Stimulated activated CD4-positive, alpha-beta T cell treated with anti-CD3 and anti-CD28 coated beads, Interleukin-15, amount 100 ng/mL, for 24 hours (primary cell): ENCODE measurements at regions not wholly inside any gene's neighbourhood (a gene's known extent, or its start where the extent isn't known, plus 50 kb on each side); places are given as distances from the start of the nearest gene placed in this dataset.
"Not testable (repeated sequence)": the region's sequence is repeated elsewhere in the genome, so short reads cannot be mapped to it uniquely, and the experiment has no call there.

ENCODE experiments used
- DNase-seq: peaks from one replicate; pipeline ENCODE4 v3.0.0-alpha.2; 2020

DNA sequence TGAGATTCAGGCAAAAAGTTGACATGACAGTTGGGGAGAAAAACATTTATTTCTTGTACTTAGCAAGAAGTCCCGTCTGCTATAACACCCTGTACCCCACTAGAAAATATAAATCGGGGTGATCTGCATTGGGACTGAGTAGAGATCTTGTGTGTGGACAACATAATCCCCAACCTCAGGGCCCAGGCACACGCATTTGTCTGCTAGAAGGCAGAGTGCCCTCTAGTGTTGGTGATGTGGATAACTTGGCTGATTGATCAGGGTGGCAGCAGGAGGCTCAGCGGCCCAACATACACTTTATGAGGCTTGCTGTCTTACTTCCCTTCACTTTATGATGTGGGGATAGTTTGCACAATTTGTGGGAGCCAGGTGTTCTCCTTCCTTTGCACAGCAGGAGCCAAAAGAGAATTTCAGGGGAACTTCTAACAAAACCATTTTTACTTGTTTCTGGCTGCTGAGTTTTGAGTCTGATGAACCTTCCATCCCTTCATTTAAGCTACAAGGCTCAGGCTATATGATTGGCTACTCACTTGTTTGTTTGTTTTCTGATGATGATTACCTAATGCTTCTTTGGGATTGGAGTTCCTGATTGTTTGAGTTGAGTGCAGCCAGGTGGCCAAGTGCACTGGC lies 263.2 kb downstream of the DMAC1 start:
- peak; percentile 55 for DNase-seq

DNA sequence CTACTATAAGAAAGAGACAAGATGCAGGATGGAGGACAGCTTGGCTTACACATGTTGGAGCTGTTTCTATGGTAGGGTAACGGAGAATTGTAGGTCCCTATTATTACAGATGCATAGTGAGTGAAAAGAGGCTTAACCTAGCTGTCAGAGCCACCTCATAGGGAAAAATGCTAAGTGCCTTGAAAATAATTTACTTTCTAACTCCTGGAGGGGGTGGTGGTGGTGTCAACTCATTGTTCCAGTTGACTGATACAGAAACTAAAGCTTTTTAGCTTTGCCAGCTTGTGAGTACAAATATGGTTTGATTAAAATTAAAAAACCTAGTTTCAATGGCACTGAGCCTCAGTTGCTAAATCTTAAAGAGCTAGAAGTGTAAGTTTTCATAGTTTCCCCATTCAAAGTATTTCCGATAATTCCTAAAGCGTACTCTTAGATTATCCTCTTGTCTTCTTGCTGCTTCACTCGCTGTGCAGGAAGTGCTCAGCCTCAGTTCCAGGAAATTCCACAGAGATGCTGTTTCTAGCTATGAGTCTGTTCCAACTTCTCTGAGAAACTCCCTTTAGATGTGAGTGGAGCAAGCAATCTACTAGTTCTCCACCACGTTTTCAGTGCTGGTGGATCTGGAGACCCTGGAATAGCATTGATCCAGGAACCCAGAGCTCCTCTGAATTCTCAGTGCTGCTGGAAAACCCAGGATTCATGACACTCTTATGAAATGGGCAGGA lies 265.2 kb downstream of the DMAC1 start:
- DNase-seq = peak; percentile 5

DNA sequence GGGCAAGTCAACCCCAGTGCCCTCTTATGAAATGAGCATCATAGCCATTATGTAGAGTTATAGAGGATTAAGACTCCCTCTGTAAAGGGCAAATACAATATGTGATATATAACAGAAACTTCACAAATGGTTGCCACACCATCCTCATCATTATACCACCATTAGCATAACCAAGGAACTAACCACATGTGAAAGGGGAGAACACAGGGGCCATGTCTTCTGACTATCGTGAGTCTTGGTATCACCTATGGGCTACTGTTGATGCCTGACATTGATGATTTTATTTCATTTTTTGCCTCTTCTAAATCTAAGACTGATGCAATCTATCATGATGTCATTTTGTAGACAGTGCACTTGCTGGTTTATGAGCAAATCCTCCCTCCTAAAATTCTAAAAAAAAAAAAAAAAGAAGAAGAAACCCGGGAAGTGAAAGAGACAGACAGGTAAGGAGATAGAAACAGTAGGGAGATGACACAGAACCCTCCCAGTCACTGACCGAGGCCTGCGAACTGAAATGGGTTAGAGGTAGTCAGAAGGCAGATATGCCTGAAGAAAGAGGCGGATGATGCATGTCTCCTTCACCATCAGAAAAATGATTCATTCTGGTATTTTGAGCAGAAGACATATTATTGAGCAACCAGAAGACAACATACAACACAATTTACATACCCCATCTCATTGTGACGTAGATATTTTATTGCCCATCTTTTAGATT lies 266.0 kb downstream of the DMAC1 start:
- DNase-seq = peak; percentile 5

DNA sequence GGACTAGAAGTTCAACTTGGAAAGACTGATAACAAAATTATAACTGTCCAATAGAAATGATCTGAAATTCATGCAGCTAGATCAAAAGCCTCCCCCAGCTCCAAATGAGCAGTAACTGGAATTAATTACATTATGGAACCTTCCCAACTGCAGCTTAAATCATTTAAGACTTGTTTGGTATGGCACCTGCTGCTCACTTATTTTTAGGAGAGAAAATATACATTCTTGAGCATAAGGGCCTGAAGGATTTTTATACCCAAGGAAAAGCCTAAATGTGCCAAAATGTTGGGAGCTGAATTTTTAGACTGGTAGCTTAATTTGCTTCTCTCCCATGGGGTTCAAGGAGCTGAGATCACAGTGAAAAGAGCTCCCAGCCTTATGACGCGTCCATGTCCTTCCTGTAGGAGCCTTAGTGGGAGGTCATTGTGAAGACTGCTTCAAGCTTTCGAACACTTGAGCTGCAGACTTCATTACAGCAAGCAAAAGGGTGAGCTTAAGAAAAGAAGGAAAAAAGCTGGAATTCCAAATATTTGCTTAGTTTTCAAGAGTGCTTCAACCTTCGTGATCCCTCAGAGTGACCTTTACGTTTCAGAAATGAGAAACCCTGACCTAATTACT lies 276.0 kb downstream of the DMAC1 start:
- DNase-seq = no peak

DNA sequence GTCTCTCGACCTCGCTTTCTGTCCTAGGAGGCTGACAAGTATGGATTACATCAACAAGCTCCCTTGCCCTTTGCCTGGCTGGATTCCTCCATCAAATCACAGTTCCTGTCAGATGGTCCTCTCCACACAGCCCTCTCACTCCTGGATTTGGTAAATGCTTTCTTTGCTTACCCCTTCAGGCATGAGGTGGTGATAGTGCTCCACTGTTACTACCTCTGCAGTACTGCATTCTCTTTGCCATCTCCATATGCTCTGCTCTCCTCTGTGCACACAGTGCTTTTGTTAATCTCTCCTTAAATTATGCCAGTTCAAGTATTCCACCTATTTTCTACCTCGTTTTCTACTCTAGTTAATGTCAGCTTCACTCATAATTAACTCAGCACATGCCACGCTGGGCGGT lies 279.2 kb downstream of the DMAC1 start:
- no peak for DNase-seq

DNA sequence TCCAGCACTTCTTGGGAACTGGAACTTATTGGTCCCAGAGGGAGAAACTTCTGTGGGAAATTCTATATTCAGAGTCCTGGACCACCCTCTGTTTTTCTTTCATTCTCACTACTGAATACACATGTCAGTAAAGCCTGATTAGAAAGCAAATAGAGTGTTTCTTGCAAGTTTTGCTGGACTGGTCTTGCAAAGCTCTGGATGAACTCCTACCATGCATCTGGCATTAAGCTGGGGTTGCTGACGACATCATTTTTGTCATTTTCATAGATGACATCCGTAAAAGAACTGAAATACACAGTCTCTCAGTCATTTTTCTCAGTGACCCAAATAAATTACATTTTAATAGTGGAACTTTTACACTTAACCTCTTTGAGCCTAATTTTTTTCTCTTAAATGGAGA lies 283.2 kb downstream of the DMAC1 start:
- no peak for DNase-seq

DNA sequence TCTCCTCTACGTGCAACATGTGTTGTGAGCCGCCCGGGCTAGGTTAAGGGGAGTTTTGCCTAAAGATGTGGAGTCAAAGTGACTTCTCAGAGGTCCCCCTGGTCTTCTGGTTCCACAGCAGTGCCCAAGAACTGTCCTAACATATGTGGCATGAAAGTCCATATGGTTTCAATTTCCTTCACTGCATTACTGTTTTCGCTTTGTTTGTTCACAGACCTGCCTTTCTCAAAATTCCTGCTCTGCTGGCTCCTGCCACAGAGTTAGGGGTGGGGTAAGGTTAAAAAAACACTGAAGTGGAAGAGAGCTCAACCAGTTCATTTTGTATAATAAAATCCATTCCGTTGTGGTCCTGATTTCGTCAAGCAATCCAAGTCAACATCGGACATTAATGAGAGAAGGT lies 289.4 kb downstream of the DMAC1 start:
- no peak for DNase-seq

DNA sequence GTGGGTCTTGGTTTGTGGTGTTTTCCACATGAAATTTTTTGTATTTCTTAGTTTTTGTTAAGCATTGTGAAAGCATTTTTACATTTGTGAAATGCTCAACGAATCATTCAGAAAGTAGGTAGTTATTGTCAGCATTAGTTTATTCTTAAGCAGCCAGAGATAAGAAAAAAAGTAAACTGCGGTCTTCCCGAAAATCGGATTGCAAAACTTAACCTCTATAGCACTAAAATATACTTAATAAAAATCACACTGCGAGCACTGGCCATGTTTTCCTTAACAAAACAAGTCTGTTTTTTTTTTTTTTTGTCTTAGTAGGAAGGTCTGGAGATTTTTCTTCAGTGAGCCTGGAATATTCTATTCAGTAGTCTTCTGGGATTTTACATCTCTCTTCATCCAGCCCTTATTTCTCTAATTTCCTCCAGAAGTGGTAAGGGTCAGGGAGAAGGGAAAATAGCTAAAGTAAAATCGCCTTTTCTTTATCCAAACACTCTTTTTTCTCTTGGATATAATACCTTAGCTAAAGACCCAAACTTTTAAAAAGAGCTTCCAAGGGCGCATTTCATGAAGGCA lies 289.9 kb downstream of the DMAC1 start:
- DNase-seq = no peak

DNA sequence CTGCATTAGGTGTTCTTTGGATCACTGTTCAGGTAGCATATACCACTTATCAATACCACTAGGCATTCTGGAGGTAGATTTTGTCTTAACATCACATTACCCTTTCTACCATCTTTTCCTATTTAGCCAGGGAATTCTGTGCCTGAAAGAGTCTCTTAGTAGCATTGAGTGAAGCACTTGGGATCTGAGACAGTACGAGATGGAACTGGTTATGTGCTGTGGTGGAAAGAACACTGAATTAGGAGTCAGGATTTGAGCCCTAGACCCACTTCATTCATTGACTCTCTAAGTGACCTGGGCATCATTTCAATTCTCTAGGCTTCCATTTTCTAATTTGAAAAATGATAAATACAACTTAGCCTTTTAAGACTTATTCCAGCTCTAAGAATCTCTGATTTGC lies 291.1 kb downstream of the DMAC1 start:
- no peak for DNase-seq

DNA sequence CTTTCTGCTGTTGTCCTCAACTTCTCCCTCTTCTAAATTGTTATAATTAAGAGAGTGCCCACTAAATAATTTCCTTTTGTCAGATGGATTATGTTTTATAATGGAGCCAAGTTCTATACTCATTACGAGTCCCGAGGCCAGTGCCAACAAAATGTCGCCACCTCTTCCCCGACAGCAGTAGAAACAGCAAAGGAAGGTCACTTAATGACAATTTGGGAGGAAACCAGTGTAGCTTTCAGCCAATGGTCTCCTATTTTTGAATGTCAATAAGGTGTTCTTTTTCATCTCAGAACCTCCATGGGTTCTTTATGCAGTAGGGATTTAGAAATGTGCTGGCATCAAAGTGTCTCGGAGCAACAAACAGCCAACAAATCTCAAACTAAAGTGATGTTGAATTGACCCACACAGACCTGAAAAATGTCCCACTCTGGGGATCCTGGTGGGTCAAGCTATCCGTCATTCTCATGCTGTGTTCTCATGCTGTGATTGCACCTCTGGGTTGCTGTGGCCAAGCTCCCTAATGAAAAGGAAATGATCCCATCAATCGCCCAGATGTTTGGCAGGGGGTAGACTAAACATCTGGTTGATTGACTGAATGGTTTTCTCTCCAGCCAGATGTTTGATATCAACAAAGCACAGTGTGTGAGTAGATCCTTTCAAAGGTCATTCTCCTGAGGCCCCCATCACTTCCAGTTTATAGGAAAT lies 291.9 kb downstream of the DMAC1 start:
- no peak for DNase-seq

DNA sequence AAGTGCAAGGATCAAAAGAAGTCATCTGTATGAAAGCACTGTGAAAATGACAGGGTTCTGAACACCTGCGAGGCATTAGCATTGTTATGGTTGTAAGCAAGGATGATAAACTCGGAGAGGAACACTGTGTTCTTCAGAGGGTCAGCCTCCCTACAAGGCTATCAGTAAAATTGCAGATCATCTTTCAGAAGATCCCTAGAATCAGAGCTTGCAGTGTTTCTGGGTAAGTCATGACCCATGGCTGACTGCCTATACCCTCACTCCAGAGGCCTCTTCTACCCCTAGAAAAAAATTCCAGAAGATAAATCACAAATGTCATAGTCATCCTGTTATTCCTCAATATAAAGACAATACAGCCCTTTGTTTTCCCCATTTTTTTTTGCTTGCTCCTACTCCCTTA lies 292.6 kb downstream of the DMAC1 start:
- no peak for DNase-seq

DNA sequence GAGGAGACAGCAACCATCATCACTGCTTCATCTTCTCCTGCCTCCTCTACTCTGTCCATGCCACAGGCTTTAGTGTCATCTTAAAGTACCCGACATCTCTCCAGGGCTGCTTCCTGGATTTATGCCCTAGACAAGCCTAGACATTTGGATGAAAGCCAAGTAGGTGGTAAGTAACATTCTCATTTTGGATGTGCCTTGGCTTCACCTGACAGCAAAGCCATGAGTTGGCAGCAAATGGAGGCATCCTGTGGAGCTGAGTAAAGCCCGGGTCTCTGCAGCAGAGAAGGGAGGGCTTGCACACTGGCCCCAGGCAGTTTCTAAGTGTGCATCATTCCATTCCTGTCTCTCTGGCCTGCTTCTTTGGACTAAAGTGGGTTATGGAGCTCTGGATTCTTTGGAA lies 299.1 kb downstream of the DMAC1 start:
- DNase-seq = no peak

DNA sequence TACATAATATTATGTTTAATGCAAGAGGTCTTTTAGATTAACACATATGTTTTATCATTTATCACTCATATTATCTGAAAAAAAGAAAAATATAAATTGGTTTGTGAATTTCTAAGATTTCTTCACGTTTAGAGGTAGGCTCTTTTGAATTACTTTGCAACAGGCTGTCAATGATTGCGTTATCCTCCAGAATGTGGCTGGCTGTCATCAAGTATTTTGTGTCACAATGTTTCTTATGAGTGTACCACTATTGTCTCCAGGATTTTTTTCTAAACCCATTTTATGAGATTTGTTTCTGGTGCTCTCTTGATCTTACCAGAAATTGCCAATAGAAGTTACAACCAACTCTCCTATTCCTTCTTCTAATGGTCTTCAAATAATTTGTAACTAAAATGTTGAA lies 307.9 kb downstream of the DMAC1 start:
- DNase-seq = no peak

DNA sequence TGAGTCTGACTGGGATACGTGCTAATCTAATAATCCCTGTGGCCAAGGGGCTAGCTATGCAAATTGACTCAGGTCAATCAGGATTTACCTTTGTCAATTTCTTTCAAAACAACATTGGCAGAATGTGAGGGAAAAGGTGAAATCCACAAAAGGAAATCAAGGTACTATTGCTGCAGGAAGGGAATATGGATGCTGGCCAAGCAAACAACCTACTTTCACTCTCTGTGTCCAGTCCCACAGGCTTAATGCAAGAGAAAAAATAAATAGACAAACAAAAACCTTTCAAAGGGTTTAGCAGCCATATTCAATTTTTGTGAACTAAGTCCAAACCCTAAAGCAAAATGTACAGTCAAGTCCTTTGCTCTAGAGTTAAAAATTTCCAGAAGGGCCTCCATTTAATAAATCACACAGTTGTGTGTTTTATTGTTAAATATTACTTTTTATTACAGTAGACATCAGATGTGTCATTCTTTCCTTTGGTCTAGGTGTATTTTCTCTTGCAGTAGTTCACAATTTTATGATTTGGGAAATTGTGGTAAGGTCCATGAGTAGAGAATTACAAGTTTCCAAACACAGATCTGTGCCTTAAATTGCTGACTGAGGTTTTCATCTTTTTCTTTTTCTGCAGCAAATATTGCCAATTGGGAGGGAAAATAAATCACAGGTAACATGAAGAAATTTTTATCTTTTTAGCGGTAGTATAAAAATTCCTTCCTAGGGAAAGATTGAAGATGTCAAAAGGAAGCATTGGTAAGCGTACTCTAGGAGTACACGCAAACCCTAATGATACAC lies 309.1 kb downstream of the DMAC1 start:
- DNase-seq = no peak

DNA sequence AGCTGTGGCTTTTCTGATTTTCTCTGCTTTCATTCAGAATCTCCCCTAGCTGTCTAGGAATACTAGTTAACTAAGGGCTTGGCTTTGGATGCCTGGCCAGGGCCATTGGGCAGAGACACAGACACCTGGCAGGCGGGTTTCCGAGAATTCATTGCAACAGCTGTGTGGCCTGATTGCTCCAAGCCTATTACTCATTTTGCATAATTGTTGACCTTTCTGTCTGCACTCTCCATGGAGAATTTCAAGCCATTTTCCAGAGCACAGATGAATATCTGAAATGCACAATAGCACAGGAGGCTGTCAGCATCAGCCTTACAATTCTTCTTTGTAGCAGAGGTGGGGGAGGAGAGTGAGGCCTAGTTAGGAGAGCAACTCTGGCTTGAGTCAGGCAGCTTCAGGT lies 310.5 kb downstream of the DMAC1 start:
- no peak for DNase-seq

DNA sequence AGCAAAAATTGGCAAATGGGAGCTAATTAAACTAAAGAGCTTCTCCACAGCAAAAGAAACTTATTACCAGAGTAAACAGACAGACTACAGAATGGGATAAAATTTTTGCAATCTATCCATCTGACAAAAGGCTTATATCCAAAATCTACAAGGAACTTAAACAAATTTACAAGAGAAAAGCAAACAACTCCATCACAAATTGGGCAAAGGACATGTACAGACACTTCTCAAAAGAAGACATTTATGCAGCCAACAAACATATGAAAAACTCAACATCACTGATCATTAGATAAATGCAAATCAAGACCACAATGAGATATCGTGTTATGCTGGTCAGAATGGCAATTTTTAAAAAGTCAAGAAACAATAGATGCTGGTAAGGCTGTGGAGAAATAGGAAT lies 315.6 kb downstream of the DMAC1 start:
- DNase-seq = not testable (repeated sequence)

DNA sequence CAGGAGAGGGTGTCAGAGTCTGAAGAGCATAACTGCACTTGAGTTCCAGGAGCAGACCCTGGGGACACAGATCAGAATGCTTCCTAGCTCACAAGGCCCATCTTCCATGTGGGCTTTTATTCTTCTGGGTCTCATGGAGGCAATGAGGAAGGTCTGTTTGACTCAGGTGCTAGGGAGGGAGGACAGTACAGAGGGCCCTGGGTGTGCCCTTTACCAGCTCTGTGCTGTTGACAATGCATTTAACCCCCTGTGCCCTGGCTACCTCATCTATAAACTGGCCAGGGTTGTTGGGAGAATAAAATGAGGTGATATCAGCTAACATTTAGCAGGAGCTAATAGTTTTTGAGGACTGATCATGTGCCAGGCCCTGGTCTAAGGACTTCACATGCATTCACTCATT lies 318.0 kb downstream of the DMAC1 start:
- no peak for DNase-seq

DNA sequence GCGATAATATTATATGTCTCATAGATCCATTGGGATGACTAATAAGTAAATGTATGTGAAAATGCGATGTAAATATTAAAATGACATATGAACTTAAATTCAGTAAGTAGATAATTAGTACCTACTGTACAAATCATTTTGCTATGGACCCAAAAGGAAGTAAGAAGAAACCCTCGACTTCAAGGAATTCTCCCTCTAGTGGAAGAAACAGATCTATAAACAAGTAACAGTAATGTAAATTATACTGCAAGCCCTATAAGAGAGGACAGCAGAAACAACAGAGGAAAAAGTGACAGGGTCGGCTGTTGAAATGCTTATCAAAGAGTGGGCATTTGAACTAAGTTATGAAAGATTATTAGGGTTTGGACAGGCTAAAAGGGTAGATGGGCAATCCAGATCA lies 320.3 kb downstream of the DMAC1 start:
- DNase-seq = no peak

DNA sequence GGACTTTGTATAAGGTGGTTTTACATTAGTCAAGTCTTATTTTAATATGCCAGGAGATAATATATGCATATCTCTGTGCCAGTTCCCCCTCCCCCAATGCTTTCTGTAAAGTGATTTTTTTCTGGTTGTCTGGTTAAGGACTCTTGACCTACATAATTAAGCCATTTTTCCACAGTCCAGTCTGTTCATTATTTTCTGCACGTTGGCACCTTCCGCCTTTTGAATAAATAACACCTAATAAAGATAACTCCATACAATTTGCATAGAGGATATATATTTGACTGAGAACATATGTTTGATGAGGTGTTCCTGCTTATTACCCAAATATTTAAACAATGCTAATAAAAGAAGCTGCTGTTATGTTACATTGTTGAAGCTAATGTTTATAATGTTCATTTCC lies 320.9 kb downstream of the DMAC1 start:
- DNase-seq = no peak

DNA sequence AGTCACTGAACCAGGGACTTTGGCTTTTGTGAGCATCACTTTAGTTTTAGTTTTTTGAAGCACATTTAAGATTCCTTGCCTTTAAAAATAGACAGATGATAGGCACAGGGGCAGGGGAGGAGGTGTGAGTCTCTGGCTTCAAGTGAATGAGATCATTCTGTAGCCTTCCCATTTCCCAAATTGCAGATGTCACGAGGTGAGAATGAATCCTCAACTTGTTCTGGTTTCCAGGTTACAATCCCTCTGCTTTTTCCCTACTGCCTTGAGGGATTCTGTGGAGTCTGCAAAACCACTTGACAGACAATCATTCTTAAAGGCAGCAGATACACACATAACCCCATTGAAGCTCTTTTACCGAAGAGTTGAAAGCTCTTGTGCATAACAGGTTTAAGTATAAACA lies 332.4 kb downstream of the DMAC1 start:
- DNase-seq = no peak

DNA sequence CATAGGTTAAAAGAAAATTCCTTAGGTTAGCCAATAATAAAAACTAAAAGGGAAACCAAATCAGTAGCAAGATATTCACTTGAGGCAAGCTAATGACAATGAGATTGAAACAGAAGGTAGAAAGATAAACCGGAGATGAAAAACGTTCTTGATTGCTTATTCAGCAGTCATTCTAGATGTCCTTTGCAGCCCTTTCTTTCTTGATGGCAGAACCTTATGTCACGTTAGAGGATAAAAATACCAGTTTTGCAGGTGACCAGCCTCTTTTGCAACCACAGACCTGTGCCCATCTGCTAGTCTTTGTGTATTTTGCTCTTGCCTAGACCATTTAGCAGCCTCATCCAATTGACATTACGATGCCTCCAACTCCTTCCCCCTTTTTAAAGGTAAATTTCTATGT lies 337.8 kb downstream of the DMAC1 start:
- DNase-seq = no peak
